PC-3 (cell line): ENCODE measurements at regions not wholly inside any gene's neighbourhood (a gene's known extent, or its start where the extent isn't known, plus 50 kb on each side); places are given as distances from the start of the nearest gene placed in this dataset.

Experiments
- ATAC-seq: fragments of 200-7000 bp; cut with Tn5 transposase; 2 replicates; pipeline ENCODE4 v1.9.1; 2020; ENCODE audit warnings: mild to moderate bottlenecking, moderate library complexity
- BruUV-seq: library from RNA; stranded (reverse); fragments of 400-500 nt; replicated peaks from 2 replicates; lab custom pipeline; 2021; lab: Mats Ljungman, UMichigan
- CTCF ChIA-PET: fragments of 300-600 bp; sonication (Branson Sonifier 250); formaldehyde crosslinking; loops from one replicate; lab custom pipeline; 2022; ENCODE audit warnings: antibody characterized with exemption; lab: Charles Lee
- POLR2A ChIA-PET: fragments of 300-600 bp; sonication (Branson Sonifier 250); formaldehyde crosslinking; loops from one replicate; lab custom pipeline; 2022; ENCODE audit warnings: antibody characterized with exemption; ENCODE audit not compliant: unreplicated experiment; lab: Charles Lee
- DNase-seq: peaks from one replicate; pipeline ENCODE4 v3.0.0-alpha.2; 2015
- H2AFZ ChIP-seq: fragments of 300-600 bp; sonication (generic); 2 replicates; pipeline ENCODE4 v1.6.0; 2016; ENCODE audit warnings: antibody characterized with exemption, low read length
- H3F3A ChIP-seq: fragments of 300-600 bp; sonication (generic); one replicate; pipeline ENCODE4 v1.6.0; 2017; ENCODE audit warnings: antibody characterized with exemption, low read length, control low read depth, mild to moderate bottlenecking; ENCODE audit not compliant: unreplicated experiment
- H3K27ac ChIP-seq: fragments of 300-600 bp; sonication (generic); 2 replicates; pipeline ENCODE4 v1.5.1; 2016; ENCODE audit warnings: mild to moderate bottlenecking, low read length
- H3K27me3 ChIP-seq: fragments of 300-600 bp; sonication (generic); 2 replicates; pipeline ENCODE4 v1.6.1; 2016; ENCODE audit warnings: low read length, mixed read lengths
- H3K36me3 ChIP-seq: fragments of 300-600 bp; sonication (generic); 2 replicates; pipeline ENCODE4 v1.6.1; 2016; ENCODE audit warnings: low read depth, mixed run types, low read length, mixed read lengths
- H3K4me1 ChIP-seq: fragments of 300-600 bp; sonication (generic); 2 replicates; pipeline ENCODE4 v1.5.1; 2016; ENCODE audit warnings: low read length; ENCODE audit not compliant: insufficient read depth
- H3K4me2 ChIP-seq: fragments of 300-600 bp; sonication (generic); 2 replicates; pipeline ENCODE4 v1.6.0; 2016; ENCODE audit warnings: low read length
- H3K4me3 ChIP-seq: fragments of 300-600 bp; sonication (generic); 2 replicates; pipeline ENCODE4 v1.5.1; 2016; ENCODE audit warnings: mild to moderate bottlenecking, low read length, mixed read lengths
- H3K79me2 ChIP-seq: fragments of 300-600 bp; sonication (generic); 2 replicates; pipeline ENCODE4 v1.6.1; 2017; ENCODE audit warnings: low read length, mixed read lengths
- H3K9ac ChIP-seq: fragments of 300-600 bp; sonication (generic); 2 replicates; pipeline ENCODE4 v1.6.0; 2016; ENCODE audit warnings: mild to moderate bottlenecking, low read length
- H3K9me2 ChIP-seq: fragments of 300-600 bp; sonication (generic); replicated peaks from 2 replicates; pipeline ENCODE4 v1.6.1; 2016; ENCODE audit warnings: mixed run types, low read length, mixed read lengths
- H3K9me3 ChIP-seq: fragments of 300-600 bp; sonication (generic); 2 replicates; pipeline ENCODE4 v1.6.1; 2016; ENCODE audit warnings: low read length, mixed read lengths
- H4K20me1 ChIP-seq: fragments of 300-600 bp; sonication (generic); 2 replicates; pipeline ENCODE4 v1.6.1; 2016; ENCODE audit warnings: low read length, mixed read lengths
- CTCF ChIP-seq: fragments of 300-600 bp; sonication (generic); conservative IDR thresholded peaks from 2 replicates; pipeline ENCODE4 v1.5.1; 2017; ENCODE audit warnings: antibody characterized with exemption, low read depth, mild to moderate bottlenecking, low read length
- EZH2 ChIP-seq: fragments of 300-600 bp; sonication (generic); IDR thresholded peaks from one replicate; pipeline ENCODE4 v1.6.1; 2017; ENCODE audit warnings: antibody characterized with exemption, mild to moderate bottlenecking, low read length; ENCODE audit not compliant: unreplicated experiment
- EZH2phosphoT487 ChIP-seq: fragments of 300-600 bp; sonication (generic); IDR thresholded peaks from 2 replicates; pipeline ENCODE4 v1.6.1; 2018; ENCODE audit warnings: mild to moderate bottlenecking, antibody characterized with exemption, low read length, borderline replicate concordance
- intact Hi-C: fragments of 100-400 bp; cut with micrococcal nuclease; formaldehyde crosslinking; loops from 2 replicates; pipeline ENCODE4 v1.9.0; 2023

GRCh38 chr2:168340931-168341330 is 93.5 kb upstream of the STK39 start:
- Histone ChIP-seq H3K79me2 (no peaks in the 10 kb centered on the region), H3K36me3 (no peaks in the 10 kb centered on the region), H3K9me2 (no peaks in the 10 kb centered on the region), H3K4me1 (peaks cover 9% of the 10 kb centered on the region), H4K20me1 (no peaks in the 10 kb centered on the region), H2AFZ (no peak overlapping the region), H3K27me3 (no peaks in the 10 kb centered on the region), H3F3A (no peaks in the 10 kb centered on the region), H3K9ac (no peak overlapping the region), H3K9me3 (no peaks in the 10 kb centered on the region), H3K4me3 (no peak overlapping the region), H3K27ac (no peak overlapping the region), H3K4me2 (no peak overlapping the region)
- POLR2A ChIA-PET, result interaction anchor here (0.5 kb wide), 1 partner anchor 197 kb away, joined by 3 read pairs; no protein-coding TSS in a partner anchor
- DNase-seq (no peak), ATAC-seq (no peak)
- TF ChIP-seq CTCF (no peak), EZH2phosphoT487 (no peak), EZH2 (no peak)
- BruUV-seq, result no TSS peak
- intact Hi-C loops, result no loop called here
- CTCF ChIA-PET, result interaction anchor here (0.6 kb wide), 1 partner anchor 54 kb away, joined by 3 read pairs; no protein-coding TSS in a partner anchor

DNA sequence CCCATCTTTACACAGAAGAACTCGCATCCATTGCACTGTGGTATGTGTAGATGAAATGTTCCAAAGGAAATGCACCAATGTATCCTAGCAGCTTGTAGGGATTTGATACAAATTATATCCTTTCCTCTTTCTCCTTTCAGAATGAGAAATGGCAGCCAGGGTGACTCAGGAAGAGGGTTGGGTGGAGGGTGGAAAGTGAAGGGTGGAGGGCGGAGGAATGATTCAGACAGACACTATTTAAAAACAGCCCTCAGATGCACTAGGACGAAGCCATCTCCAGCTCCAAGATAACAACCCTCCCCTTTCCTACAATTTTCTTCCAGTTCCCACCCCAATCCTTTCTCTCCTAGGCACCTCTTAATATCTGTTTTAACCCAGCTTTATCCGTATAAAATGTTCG is 96.2 kb upstream of the STK39 start:
- Histone ChIP-seq H3K36me3 (no peaks in the 10 kb centered on the region), H3F3A (no peaks in the 10 kb centered on the region), H3K27ac (no peak overlapping the region), H3K4me3 (no peak overlapping the region), H4K20me1 (no peaks in the 10 kb centered on the region), H3K9me3 (no peaks in the 10 kb centered on the region), H3K9ac (no peak overlapping the region), H2AFZ (peak overlapping the region; percentile 46), H3K4me1 (peaks cover 9% of the 10 kb centered on the region), H3K9me2 (no peaks in the 10 kb centered on the region), H3K4me2 (no peak overlapping the region), H3K27me3 (no peaks in the 10 kb centered on the region), H3K79me2 (no peaks in the 10 kb centered on the region)
- TF ChIP-seq EZH2phosphoT487, result no peak
- no peak for TF ChIP-seq EZH2
- no peak for TF ChIP-seq CTCF
- ATAC-seq (peak; percentile 34), DNase-seq (peak; percentile 30)
- no TSS peak for BruUV-seq
- intact Hi-C loops, result no loop called here
- CTCF ChIA-PET, result interaction anchor here (0.5 to 0.7 kb wide), 3 partner anchors 89 to 374 kb away, joined by 4 to 6 read pairs (median 4); no protein-coding TSS in a partner anchor
- POLR2A ChIA-PET, result no interaction called here

- Histone ChIP-seq H3K4me2 (no peak overlapping the region), H3K9me2 (no peaks in the 10 kb centered on the region), H3K9me3 (no peaks in the 10 kb centered on the region), H3K9ac (no peak overlapping the region), H3F3A (no peaks in the 10 kb centered on the region), H3K4me1 (peaks cover 9% of the 10 kb centered on the region), H3K79me2 (no peaks in the 10 kb centered on the region), H3K27ac (no peak overlapping the region), H4K20me1 (no peaks in the 10 kb centered on the region), H2AFZ (no peak overlapping the region), H3K27me3 (no peaks in the 10 kb centered on the region), H3K4me3 (no peak overlapping the region), H3K36me3 (no peaks in the 10 kb centered on the region)
- intact Hi-C loops, result no loop called here
- CTCF ChIA-PET, result interaction anchor here (0.6 kb wide), 1 partner anchor 630 kb away, joined by 3 read pairs; no protein-coding TSS in a partner anchor
- DNase-seq, result no peak
- no TSS peak for BruUV-seq
- ATAC-seq, result no peak
- POLR2A ChIA-PET, result no interaction called here
- no peak for TF ChIP-seq EZH2
- no peak for TF ChIP-seq EZH2phosphoT487
- no peak for TF ChIP-seq CTCF
Measured at GRCh38 chr2:168344706-168345105, 97.3 kb upstream of the STK39 start.
